GM21619 (cell line): ENCODE measurements at regions not wholly inside any gene's neighbourhood (a gene's known extent, or its start where the extent isn't known, plus 50 kb on each side); places are given as distances from the start of the nearest gene placed in this dataset.

Source experiments
- ATAC-seq: cut with Tn5 transposase; IDR thresholded peaks from one replicate; pipeline ENCODE4 v1.9.1; 2021; ENCODE audit not compliant: unreplicated experiment

DNA sequence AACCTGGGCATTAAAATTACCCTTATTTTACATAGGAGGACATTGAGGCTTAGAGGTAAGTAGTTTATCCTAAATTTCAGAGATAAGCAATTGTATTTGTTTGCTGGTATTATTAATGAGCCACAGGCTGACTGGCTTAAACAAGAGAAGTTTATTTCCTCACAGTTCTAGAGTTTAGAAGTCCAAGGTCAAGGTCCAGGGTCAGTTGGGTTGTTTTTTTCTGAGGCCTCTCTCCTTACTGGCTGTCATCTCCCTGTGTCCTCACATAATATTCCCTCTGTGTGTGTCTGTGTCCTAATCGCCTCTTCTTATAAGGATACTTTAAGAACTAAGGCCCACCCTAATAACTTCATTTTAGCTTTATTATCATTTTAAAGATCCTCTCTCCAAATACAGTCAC, 294.9 kb upstream of the ATP5MC3 start:
- ATAC-seq: no peak

DNA sequence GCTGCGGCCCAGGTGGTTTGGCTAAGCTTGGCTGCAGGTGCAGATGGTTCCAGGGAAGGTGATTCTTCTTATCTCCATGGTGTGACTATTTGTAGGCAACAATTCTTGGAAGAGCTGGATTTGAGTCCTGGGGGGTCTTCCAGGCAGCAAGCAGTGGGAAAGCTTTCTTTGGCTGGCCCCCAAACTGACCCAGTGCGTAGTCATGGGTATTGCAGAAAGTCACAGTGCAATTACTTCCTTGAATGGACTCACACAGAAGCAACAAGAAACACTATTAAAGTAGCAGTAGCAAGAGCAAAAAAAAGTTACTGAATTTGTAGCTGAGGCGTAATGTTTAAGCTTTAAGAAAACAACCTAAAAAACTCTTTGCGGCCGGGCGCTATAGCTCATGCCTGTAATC, 293.6 kb upstream of the ATP5MC3 start:
- no peak for ATAC-seq

GRCh38 chr2:175468431-175469098, 287.1 kb upstream of the ATP5MC3 start:
- ATAC-seq: no peak

GRCh38 chr2:175465101-175465500, 283.6 kb upstream of the ATP5MC3 start:
- ATAC-seq: no peak

GRCh38 chr2:175464311-175464670, 282.8 kb upstream of the ATP5MC3 start:
- no peak for ATAC-seq

DNA sequence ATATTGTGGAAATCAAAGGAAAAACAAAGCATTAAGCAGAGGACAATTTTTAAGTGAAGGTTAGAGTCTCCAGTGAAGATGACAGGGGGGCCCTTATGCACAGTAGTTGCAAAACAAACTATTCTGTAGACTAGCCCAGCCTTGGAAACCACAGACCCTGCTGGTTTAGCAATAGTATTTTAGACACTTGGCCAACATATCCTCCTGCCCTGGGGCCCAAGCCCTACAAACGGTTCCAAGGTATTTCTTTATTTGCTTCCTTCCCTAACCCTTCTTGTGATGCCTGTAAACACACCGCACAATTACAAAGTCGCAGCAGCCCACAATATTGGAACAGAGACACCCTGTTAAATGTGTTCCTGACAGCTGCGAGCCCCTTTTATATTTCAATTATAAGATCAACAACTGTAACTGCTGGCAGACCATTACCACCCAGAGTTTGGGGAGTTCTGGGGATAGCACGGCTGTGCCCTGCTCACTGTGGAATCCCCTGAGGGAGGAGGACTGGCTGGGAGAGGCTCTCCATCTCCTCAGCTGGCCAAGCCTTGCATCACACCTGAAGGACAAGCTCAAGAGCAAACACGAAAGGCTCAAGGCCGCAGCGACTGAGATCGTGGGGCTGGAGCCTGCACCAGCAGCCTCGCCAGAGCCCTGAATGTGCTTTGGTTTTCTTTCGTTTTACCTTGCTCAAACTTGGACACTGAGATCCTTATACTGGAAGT, 282.2 kb upstream of the ATP5MC3 start:
- ATAC-seq: no peak

DNA sequence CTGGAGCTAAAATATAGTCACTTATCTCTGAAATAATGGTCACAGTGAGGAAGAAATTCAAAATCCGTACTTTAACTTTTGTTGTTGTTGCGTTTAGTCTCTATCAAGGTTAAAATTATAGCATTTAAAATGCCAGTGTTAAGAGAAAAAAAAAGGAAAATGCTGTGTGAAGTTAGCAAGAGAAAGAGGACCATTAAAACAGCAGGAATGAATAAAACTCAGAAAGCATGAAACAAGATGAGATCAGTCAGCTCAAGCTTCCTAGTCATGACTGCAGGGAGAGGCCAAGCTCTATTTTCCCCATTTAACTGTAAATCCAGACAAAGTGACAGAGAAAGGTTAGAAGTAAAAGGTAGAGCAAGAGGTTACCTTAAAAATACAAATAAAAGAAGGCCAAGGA, 281.7 kb upstream of the ATP5MC3 start:
- ATAC-seq: no peak

DNA sequence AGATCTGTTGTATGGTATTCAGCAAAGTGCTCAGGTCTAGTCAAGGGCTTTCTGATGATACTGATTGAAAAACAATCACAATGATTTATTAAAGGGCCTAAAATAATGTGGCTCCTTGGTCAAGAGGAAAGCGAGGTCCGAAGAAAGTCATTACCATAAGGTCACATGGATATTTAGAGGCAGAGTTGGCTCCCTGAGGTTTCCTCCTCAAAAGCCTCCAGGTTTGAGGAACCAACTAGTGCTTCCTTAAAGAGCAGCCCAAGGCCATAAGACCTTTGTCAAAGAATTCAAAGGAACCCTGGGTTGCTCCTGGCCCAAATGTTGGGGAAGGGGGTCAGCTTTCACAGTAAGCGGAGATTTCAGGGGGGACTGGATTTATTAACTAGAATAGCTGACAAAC, 280.7 kb upstream of the ATP5MC3 start:
- ATAC-seq: no peak

- ATAC-seq: no peak
Observed at GRCh38 chr2:175461839-175462238, 280.3 kb upstream of the ATP5MC3 start.

DNA sequence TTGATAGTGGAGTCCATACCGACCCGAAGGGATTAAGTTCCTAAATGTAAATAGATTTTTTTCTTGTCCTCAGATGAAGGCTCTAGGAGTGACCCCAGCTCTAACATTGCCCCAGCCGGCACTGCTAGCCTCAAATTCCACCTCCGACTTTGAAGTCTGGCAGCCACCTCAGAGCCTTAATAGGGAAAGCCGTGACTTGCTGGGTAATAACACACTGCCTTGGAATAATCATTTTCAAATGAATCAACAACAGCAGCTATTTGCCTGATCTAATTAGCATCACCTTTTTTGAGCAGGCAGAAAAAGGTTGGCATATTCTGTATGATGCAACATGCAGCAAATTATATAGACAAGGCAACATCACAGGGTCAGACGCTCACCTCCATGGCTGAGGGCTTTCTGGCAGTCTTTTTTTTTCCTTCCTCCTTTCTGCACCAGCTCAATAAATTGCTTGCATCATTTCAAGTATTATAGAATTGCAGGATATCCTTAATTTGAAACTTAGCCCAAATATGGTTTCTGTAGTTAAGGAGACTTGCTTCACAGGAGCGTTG, 276.5 kb upstream of the ATP5MC3 start:
- no peak for ATAC-seq

DNA sequence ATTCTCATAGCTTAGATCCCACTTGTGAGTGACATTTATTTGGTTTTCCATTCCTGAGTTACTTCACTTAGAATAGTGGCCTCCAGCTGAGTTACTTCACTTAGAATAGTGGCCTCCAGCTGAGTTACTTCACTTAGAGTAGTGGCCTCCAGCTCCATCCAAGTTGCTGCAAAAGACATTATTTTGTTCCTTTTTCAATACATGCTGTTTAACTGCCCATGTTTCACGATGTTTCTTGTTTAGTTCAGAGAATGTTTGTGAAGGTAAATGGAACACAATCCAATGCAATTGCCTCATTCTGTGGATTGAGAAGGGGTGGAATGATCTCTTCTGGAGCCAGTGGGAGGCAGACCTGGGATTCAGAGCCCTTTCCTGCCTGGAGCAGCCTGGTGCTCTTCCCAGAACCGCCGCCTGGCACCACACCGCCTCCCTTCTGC, 273.5 kb upstream of the ATP5MC3 start:
- ATAC-seq: no peak

DNA sequence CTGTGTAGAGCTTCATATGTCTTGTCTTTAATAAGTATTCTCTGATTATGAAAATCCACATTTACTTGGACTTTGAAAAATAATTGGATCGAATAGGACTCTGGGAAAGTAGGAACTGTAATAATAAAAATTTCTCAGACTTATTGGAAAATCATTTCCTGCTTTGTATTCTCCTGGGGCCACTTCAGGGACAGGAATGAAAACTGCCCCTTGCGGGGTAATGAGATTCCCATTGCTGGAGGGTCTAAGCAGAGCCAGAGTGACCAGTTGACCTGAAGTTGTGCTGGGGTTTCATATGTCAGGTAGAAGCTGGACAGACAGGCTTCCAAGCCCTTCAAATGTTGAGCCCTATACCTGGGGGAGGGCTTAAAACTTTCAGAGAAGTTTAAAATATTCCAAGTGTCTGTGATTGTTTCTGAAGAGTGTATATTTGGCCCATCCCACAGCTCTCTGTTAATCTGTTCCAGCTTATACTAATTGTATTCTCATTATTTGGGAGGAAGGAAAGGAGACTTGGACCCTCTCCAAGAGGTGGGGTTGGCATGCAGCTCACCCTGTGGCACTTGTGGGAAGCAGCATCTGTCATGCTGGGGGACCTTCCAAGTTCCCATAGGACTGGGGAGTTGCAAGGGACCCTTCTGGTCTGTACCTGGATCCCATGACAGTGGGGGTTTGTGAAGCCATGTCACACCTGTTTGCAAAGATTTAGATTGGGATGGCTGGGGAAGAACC, 268.7 kb upstream of the ATP5MC3 start:
- no peak for ATAC-seq

DNA sequence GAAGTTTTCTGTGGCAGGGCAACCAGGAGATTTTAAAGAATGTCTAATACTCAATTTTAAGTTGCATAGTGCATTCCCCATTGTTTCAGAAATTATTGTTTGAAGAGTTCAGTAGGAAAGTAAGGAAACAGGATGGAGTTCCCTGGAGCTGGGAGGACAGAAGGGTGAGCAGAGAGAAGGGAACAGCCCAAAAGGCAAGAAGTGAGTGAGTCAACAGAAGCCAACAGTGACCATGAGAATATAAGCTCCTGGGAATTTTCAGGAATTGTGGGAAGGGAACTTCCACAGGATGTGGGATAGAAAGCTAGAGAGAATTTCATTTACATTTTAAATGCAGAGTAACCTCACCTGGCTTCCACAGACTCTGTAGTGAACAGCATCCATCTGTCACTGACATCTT, 268.1 kb upstream of the ATP5MC3 start:
- ATAC-seq: no peak

DNA sequence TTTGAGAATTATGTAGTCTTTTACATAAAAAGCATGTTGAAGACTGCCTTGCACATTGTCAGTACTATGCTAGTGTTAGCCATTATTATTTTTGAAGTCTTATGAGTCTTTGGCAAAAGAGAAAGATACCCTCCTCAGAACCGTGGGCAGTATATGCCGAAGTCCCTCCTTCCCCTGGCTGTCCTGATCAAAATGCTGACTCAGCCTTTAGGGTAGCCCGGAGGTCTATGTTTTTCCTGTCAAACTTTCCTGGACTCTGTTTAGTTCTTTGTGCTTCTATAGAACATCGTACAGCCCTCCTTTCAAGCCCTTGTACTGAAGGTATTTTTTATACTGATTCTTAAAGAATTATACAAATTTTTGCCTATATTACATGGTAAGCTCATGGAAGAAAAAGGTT, 264.7 kb upstream of the ATP5MC3 start:
- ATAC-seq: no peak

DNA sequence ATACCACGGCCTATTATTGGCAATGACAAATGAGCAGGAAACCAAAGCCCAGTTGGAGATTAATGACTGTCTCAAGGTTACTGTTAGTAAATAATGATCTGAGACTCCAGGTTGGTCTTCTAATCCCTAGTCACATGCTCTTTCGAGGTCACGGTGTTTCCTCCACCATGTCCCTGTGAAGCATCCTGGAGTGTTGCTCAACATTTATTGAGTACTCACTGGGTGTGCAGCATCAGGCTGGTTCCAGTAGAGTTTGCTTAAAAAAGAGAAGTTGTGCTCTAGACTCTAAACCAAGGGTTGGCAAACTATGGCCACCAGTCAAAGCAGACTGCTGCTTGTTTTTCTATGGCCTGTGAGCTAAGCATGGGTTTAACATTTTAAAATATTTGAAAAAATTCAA, 263.8 kb upstream of the ATP5MC3 start:
- ATAC-seq: no peak

DNA sequence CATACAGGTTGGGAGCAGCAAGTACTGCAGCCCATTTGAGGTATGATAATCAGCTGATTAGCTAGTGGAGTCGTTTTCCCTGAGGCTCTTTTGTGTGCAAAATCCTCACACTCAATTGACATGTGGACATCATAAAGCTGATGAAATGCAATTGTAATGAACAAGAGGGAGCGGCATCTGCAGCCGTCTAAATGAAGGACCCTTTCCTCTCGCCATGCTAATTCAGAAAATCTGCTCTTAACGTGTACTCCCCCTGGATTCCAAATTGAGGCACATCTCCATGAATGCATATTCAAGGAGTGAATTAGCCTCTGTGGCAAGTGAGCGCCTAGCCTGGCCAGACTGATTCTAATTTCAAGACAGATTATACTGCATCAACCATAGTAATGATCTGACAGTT, 260.9 kb upstream of the ATP5MC3 start:
- no peak for ATAC-seq

- ATAC-seq: no peak
Observed at GRCh38 chr2:175441181-175441761, 259.8 kb upstream of the ATP5MC3 start.

- ATAC-seq: no peak
Observed at GRCh38 chr2:175439416-175439815, 257.9 kb upstream of the ATP5MC3 start.

GRCh38 chr2:175437167-175437566, 255.7 kb upstream of the ATP5MC3 start:
- no peak for ATAC-seq

DNA sequence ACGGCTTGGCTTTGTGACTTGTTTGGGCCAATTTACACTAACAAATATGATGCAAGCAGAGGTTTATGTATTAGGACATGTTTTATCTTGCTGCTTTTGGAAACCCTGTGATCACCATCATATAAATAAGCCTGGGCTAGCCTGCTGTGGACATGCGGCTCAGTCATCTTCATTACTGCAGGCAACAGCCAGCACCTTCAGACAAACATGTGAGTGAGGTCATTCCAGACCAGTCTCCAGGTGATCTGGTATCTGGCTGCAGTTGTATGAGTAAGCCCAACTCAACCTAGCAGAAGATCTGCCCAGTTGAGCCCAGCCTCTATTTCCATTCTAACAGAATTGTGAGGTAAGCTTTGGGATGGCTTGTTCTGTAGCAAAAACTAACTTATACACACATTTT, 254.6 kb upstream of the ATP5MC3 start:
- no peak for ATAC-seq

GRCh38 chr2:175435012-175435411, 253.5 kb upstream of the ATP5MC3 start:
- no peak for ATAC-seq

- ATAC-seq: no peak
Observed at GRCh38 chr2:175432793-175433192, 251.3 kb upstream of the ATP5MC3 start.
